ENCODE measurements at regions not wholly inside any gene's neighbourhood (a gene's known extent, or its start where the extent isn't known, plus 50 kb on each side); places are given as distances from the start of the nearest gene placed in this dataset.

DNA sequence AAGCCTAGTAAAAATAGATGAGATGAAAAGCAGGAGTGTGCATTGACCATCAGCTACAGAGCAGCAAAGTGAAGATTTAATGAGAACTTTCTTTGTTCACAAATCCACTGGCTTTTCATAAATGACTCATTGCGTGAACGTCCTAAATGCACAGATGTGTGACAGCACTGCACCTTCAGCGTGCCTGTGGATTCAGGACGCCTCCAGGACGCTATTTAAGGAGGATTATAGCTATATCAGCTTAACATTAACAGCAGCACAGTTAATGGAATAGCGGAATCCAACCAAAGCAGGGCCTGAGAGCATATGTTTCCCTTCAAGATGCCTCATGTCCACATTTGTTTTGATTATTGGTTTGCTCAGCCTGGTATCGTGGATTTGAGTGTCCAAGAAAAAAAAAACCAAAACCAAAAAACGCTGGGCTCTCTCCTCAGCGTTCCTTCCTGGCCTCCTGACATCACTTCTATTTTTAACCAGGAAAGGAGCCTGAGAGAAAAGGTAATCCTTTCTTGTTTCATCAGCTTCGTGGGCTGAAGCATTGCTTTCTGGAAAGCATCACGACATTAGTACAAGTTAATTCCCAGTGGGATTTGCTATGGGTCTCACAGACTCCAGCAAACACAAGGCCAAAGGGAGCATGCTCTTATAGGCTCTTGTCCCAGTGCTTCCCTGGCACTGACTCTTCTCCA lies 447.0 kb upstream of the SMIM21 start:
- Histone ChIP-seq H3K27me3 (ENCODE audit: control insufficient read depth, insufficient read depth, low read length, poor library complexity, severe bottlenecking) (no peaks in the 10 kb centered on the region), H3K4me1 (ENCODE audit: control insufficient read depth, insufficient read depth, low read length) (no peaks in the 10 kb centered on the region), H3K9me3 (ENCODE audit: control insufficient read depth, low read length) (no peaks in the 10 kb centered on the region), H3K4me3 (ENCODE audit: low read length) (no peak overlapping the region), H3K9ac (ENCODE audit: extremely low read depth, low read length, poor library complexity, severe bottlenecking) (no peak overlapping the region), H3K27ac (ENCODE audit: low read depth, low read length) (no peak overlapping the region), H3K36me3 (ENCODE audit: control insufficient read depth, insufficient read depth, low read length) (no peaks in the 10 kb centered on the region)
- H3K4me3 Mint-ChIP-seq, result no peak overlapping the region
- WGBS, 2 experiments (ENCODE audit: insufficient coverage in 1 of 2, insufficient read length in 1 of 2), result 90 to 100% methylated on average over 9 to 11 of the region's 11 CpGs
- H3K27me3 Mint-ChIP-seq (ENCODE audit: insufficient read depth), result no peaks in the 10 kb centered on the region
- TF ChIP-seq, protein P1, sequence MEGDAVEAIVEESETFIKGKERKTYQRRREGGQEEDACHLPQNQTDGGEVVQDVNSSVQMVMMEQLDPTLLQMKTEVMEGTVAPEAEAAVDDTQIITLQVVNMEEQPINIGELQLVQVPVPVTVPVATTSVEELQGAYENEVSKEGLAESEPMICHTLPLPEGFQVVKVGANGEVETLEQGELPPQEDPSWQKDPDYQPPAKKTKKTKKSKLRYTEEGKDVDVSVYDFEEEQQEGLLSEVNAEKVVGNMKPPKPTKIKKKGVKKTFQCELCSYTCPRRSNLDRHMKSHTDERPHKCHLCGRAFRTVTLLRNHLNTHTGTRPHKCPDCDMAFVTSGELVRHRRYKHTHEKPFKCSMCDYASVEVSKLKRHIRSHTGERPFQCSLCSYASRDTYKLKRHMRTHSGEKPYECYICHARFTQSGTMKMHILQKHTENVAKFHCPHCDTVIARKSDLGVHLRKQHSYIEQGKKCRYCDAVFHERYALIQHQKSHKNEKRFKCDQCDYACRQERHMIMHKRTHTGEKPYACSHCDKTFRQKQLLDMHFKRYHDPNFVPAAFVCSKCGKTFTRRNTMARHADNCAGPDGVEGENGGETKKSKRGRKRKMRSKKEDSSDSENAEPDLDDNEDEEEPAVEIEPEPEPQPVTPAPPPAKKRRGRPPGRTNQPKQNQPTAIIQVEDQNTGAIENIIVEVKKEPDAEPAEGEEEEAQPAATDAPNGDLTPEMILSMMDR (conservative IDR thresholded peaks at IDR 0.05), result no peak
- no peak overlapping the region for H3K27ac Mint-ChIP-seq
- H3K9me3 Mint-ChIP-seq, result peaks cover 22% of the 10 kb centered on the region
- no peaks in the 10 kb centered on the region for H3K36me3 Mint-ChIP-seq (ENCODE audit: low read depth)
- H3K4me1 Mint-ChIP-seq, result no peaks in the 10 kb centered on the region
- no peak for DNase-seq

DNA sequence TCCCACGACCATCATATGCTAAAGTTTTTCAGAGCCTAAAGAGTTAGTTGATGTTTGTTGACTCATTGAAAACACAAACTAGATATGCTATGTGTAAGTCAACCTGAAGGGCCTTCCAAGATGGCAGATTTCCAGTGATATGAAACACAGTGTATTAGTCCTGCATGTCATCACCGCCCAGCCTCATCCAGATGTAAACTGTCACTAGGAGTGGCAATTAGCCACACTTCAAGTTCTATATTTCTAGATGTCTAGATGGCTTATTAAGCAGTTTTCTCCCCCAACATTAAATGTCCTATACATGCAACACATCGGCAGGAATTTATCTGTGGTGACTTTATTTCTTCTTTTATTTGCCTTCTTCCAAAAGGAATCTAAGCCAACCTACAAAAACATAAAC lies 444.1 kb upstream of the SMIM21 start:
- Mint-ChIP-seq H3K36me3 (ENCODE audit: low read depth) (no peaks in the 10 kb centered on the region), H3K27ac (no peak overlapping the region), H3K4me1 (peaks cover 2% of the 10 kb centered on the region), H3K9me3 (peaks cover 6% of the 10 kb centered on the region), H3K27me3 (ENCODE audit: insufficient read depth) (no peaks in the 10 kb centered on the region), H3K4me3 (no peak overlapping the region)
- no peak for DNase-seq
- TF ChIP-seq, protein P1 (conservative IDR thresholded peaks at IDR 0.05), result no peak
- no peak overlapping the region for H3K9ac ChIP-seq (ENCODE audit: extremely low read depth, low read length, poor library complexity, severe bottlenecking)
- no peak overlapping the region for H3K4me3 ChIP-seq (ENCODE audit: low read length)
- H3K36me3 ChIP-seq (ENCODE audit: control insufficient read depth, insufficient read depth, low read length), result no peaks in the 10 kb centered on the region
- H3K27ac ChIP-seq (ENCODE audit: low read depth, low read length), result no peak overlapping the region
- WGBS, 2 experiments (ENCODE audit: insufficient coverage in 1 of 2, insufficient read length in 1 of 2), result 92 to 100% methylated on average over 1 to 3 of the region's 3 CpGs
- H3K4me1 ChIP-seq (ENCODE audit: control insufficient read depth, insufficient read depth, low read length), result no peaks in the 10 kb centered on the region
- H3K27me3 ChIP-seq (ENCODE audit: control insufficient read depth, insufficient read depth, low read length, poor library complexity, severe bottlenecking), result no peaks in the 10 kb centered on the region
- H3K9me3 ChIP-seq (ENCODE audit: control insufficient read depth, low read length), result no peaks in the 10 kb centered on the region

- Mint-ChIP-seq H3K4me3 (no peak overlapping the region), H3K4me1 (peaks cover 2% of the 10 kb centered on the region), H3K27ac (no peak overlapping the region), H3K27me3 (ENCODE audit: insufficient read depth) (no peaks in the 10 kb centered on the region), H3K36me3 (ENCODE audit: low read depth) (no peaks in the 10 kb centered on the region), H3K9me3 (no peaks in the 10 kb centered on the region)
- H3K27ac ChIP-seq (ENCODE audit: low read depth, low read length), result no peak overlapping the region
- H3K36me3 ChIP-seq (ENCODE audit: control insufficient read depth, insufficient read depth, low read length), result no peaks in the 10 kb centered on the region
- no peaks in the 10 kb centered on the region for H3K27me3 ChIP-seq (ENCODE audit: control insufficient read depth, insufficient read depth, low read length, poor library complexity, severe bottlenecking)
- no peak overlapping the region for H3K4me3 ChIP-seq (ENCODE audit: low read length)
- H3K9ac ChIP-seq (ENCODE audit: extremely low read depth, low read length, poor library complexity, severe bottlenecking), result no peak overlapping the region
- H3K4me1 ChIP-seq (ENCODE audit: control insufficient read depth, insufficient read depth, low read length), result no peaks in the 10 kb centered on the region
- H3K9me3 ChIP-seq (ENCODE audit: control insufficient read depth, low read length), result no peaks in the 10 kb centered on the region
- TF ChIP-seq, protein P1 (conservative IDR thresholded peaks at IDR 0.05), result no peak
- 82% methylated on average over 1 of the region's 1 CpG; no CpG with 5 or more reads in 1 of the 2 experiments for WGBS, 2 experiments (ENCODE audit: insufficient coverage in 1 of 2, insufficient read length in 1 of 2)
- DNase-seq, result no peak
Measured at GRCh38 chr18:75869162-75869561, 441.7 kb upstream of the SMIM21 start.

All from endodermal cell (in vitro differentiated cells).